ENCODE measurements at regions not wholly inside any gene's neighbourhood (a gene's known extent, or its start where the extent isn't known, plus 50 kb on each side); places are given as distances from the start of the nearest gene placed in this dataset.

- no peak for TF ChIP-seq POLR2AphosphoS5 (IDR thresholded peaks at IDR 0.05)
- no peak for TF ChIP-seq CTCF (IDR thresholded peaks at IDR 0.05)
Observed at GRCh38 chr9:28961623-28962022, 1388.3 kb upstream of the C9orf72 start.

Data from esophagus muscularis mucosa (tissue), 3 donors.